IMR-90 (cell line): ENCODE measurements at regions not wholly inside any gene's neighbourhood (a gene's known extent, or its start where the extent isn't known, plus 50 kb on each side); places are given as distances from the start of the nearest gene placed in this dataset.

Experiments used
- ATAC-seq: fragments of 200-7000 bp; cut with Tn5 transposase; 2 replicates; pipeline ENCODE4 v1.9.1; 2020; ENCODE audit warnings: low read depth, mild to moderate bottlenecking, moderate library complexity
- BruUV-seq: library from RNA; stranded (reverse); fragments of 400-500 nt; replicated peaks from 2 replicates; lab custom pipeline; 2021; lab: Mats Ljungman, UMichigan
- CTCF ChIA-PET: fragments of 300-600 bp; formaldehyde crosslinking; extraction: SDS; loops from one replicate; lab custom pipeline; 2021; ENCODE audit warnings: antibody characterized with exemption; lab: Yijun Ruan, JAX
- POLR2A ChIA-PET: fragments of 300-600 bp; sonication (Branson Sonifier 250); formaldehyde crosslinking; loops from one replicate; lab custom pipeline; 2022; ENCODE audit warnings: antibody characterized with exemption; ENCODE audit not compliant: unreplicated experiment; lab: Charles Lee
- DNase-seq: peaks from one replicate; pipeline ENCODE4 v3.0.0; 2013
- H2AFZ ChIP-seq: replicated peaks from 2 replicates; pipeline ENCODE3; 2013; ENCODE audit warnings: low read length, mild to moderate bottlenecking; ENCODE audit not compliant: poor library complexity
- H2AK5ac ChIP-seq: 2 replicates; pipeline ENCODE4 v1.6.1; 2013; ENCODE audit warnings: low read depth, low read length, inconsistent platforms
- H2AK9ac ChIP-seq: replicated peaks from 2 replicates; pipeline ENCODE3; 2013; ENCODE audit warnings: mild to moderate bottlenecking, low read depth, low read length, moderate library complexity; ENCODE audit not compliant: poor library complexity
- H2BK120ac ChIP-seq: 2 replicates; pipeline ENCODE4 v1.6.1; 2013; ENCODE audit warnings: low read depth, low read length, inconsistent platforms
- H2BK15ac ChIP-seq: 3 replicates; pipeline ENCODE4 v1.6.1; 2013; ENCODE audit warnings: low read depth, low read length, inconsistent platforms
- H2BK20ac ChIP-seq: 2 replicates; pipeline ENCODE4 v1.6.1; 2013; ENCODE audit warnings: low read depth, mild to moderate bottlenecking, inconsistent platforms, low read length, moderate library complexity
- H2BK5ac ChIP-seq: 2 replicates; pipeline ENCODE4 v1.6.1; 2013; ENCODE audit warnings: mild to moderate bottlenecking, low read depth, low read length, inconsistent platforms; ENCODE audit not compliant: poor library complexity, severe bottlenecking
- H3K14ac ChIP-seq: replicated peaks from 2 replicates; pipeline ENCODE4 v1.6.1; 2013; ENCODE audit warnings: low read depth, low read length, inconsistent platforms
- H3K18ac ChIP-seq: 2 replicates; pipeline ENCODE4 v1.6.1; 2013; ENCODE audit warnings: low read depth, low read length, control low read depth
- H3K23ac ChIP-seq: 2 replicates; pipeline ENCODE4 v1.6.1; 2013; ENCODE audit warnings: low read depth, low read length, inconsistent platforms
- H3K27ac ChIP-seq: 2 replicates; pipeline ENCODE4 v1.5.1; 2013; ENCODE audit warnings: mild to moderate bottlenecking, control low read depth, low read length; ENCODE audit not compliant: insufficient read depth
- H3K27me3 ChIP-seq: 2 replicates; pipeline ENCODE4 v1.6.1; 2013; ENCODE audit warnings: low read length; ENCODE audit not compliant: control insufficient read depth, insufficient read depth
- H3K36me3 ChIP-seq: 2 replicates; pipeline ENCODE4 v1.6.1; 2013; ENCODE audit warnings: low read length, mixed read lengths; ENCODE audit not compliant: control insufficient read depth, insufficient read depth
- H3K4ac ChIP-seq: 2 replicates; pipeline ENCODE4 v1.6.1; 2013; ENCODE audit warnings: low read depth, low read length, inconsistent platforms
- H3K4me1 ChIP-seq: 2 replicates; pipeline ENCODE4 v1.6.1; 2013; ENCODE audit warnings: low read length, mixed read lengths; ENCODE audit not compliant: control insufficient read depth, insufficient read depth
- H3K4me2 ChIP-seq: 2 replicates; pipeline ENCODE4 v1.6.1; 2013; ENCODE audit warnings: low read depth, mild to moderate bottlenecking, control low read depth, low read length, moderate library complexity
- H3K4me3 ChIP-seq: 2 replicates; pipeline ENCODE4 v1.5.1; 2013; ENCODE audit warnings: low read depth, mild to moderate bottlenecking, control low read depth, low read length, moderate library complexity; ENCODE audit not compliant: insufficient read depth
- H3K56ac ChIP-seq: 2 replicates; pipeline ENCODE4 v1.6.1; 2013; ENCODE audit warnings: low read length, inconsistent platforms; ENCODE audit not compliant: insufficient read depth; ENCODE audit errors: extremely low read depth
- H3K79me1 ChIP-seq, 2 experiments: 2 replicates each; pipeline ENCODE4 v1.6.1; 2013; ENCODE audit warnings: low read length in 2 of 2, inconsistent platforms in 1 of 2, low read depth in 1 of 2
- H3K9ac ChIP-seq: 2 replicates; pipeline ENCODE4 v1.6.1; 2013; ENCODE audit warnings: low read depth, low read length, control low read depth
- H3K9me1 ChIP-seq: 2 replicates; pipeline ENCODE4 v1.6.1; 2013; ENCODE audit warnings: low read length, inconsistent platforms; ENCODE audit not compliant: insufficient read depth
- H3K9me3 ChIP-seq: 2 replicates; pipeline ENCODE4 v1.6.1; 2013; ENCODE audit warnings: low read length; ENCODE audit not compliant: control insufficient read depth, insufficient read depth
- H4K20me1 ChIP-seq: 2 replicates; pipeline ENCODE4 v1.6.1; 2013; ENCODE audit warnings: low read length, inconsistent platforms; ENCODE audit not compliant: insufficient read depth
- H4K5ac ChIP-seq: 2 replicates; pipeline ENCODE4 v1.6.1; 2013; ENCODE audit warnings: mild to moderate bottlenecking, low read depth, low read length, control low read depth
- H4K8ac ChIP-seq, 2 experiments: 2 replicates each; pipeline ENCODE4 v1.6.1; 2013; ENCODE audit warnings: low read depth in 2 of 2, low read length in 2 of 2, control low read depth in 1 of 2, inconsistent platforms in 1 of 2
- H4K91ac ChIP-seq: 2 replicates; pipeline ENCODE4 v1.6.1; 2013; ENCODE audit warnings: low read depth, low read length, inconsistent platforms; ENCODE audit not compliant: insufficient read depth
- BHLHE40 ChIP-seq: fragments of 150-350 bp; IDR thresholded peaks from 2 replicates; pipeline ENCODE4 v1.6.1; 2016; ENCODE audit warnings: mild to moderate bottlenecking, low read depth, low read length
- CHD1 ChIP-seq: IDR thresholded peaks from 2 replicates; pipeline ENCODE4 v1.6.1; 2012; ENCODE audit warnings: low read depth, low read length, improper control_type of control experiment
- CTCF ChIP-seq: conservative IDR thresholded peaks from 2 replicates; pipeline ENCODE4 v1.5.1; 2012; ENCODE audit warnings: mild to moderate bottlenecking, low read depth, low read length, improper control_type of control experiment
- ELK1 ChIP-seq: fragments of 150-350 bp; IDR thresholded peaks from 2 replicates; pipeline ENCODE4 v1.6.1; 2016; ENCODE audit warnings: low read depth, mild to moderate bottlenecking, low read length, moderate library complexity, borderline replicate concordance
- MAFK ChIP-seq: IDR thresholded peaks from 2 replicates; pipeline ENCODE4 v1.6.1; 2012; ENCODE audit warnings: low read depth, low read length, improper control_type of control experiment
- MXI1 ChIP-seq: IDR thresholded peaks from 2 replicates; pipeline ENCODE4 v1.6.1; 2012; ENCODE audit warnings: low read depth, mild to moderate bottlenecking, low read length, moderate library complexity, borderline replicate concordance
- POLR2A ChIP-seq: IDR thresholded peaks from 2 replicates; pipeline ENCODE4 v1.6.1; 2012; ENCODE audit warnings: mild to moderate bottlenecking, low read depth, low read length
- WGBS, 2 experiments: methylation state at CpG; one replicate each; pipeline versions ENCODE4 v1.1.5 to v1.1.7; 2013; ENCODE audit warnings: missing lambda C conversion rate in 2 of 2; ENCODE audit not compliant: insufficient read length in 1 of 2; ENCODE audit errors: extremely low coverage in 2 of 2; 5-methylcytosine and 5-hydroxymethylcytosine counted together
- dilution Hi-C: fragments of 300-500 bp; cut with HindIII; formaldehyde crosslinking; loops from one replicate; pipeline ENCODE4 v1.14.3; 2018; ENCODE audit warnings: low sequenced_read_pairs; ENCODE audit not compliant: unreplicated experiment
- in situ Hi-C: fragments of 300-500 bp; cut with MboI; formaldehyde crosslinking; loops from 3 replicates; pipeline ENCODE4 v1.14.3; 2019; ENCODE audit warnings: low sequenced_read_pairs, inconsistent platforms, mixed read lengths
- intact Hi-C: fragments of 100-400 bp; cut with micrococcal nuclease; formaldehyde crosslinking; loops from 2 replicates; pipeline ENCODE4 v1.10.0; 2022

GRCh38 chr7:24456526-24457218 is 116.6 kb upstream of the PALS2 start:
- ChIA-PET CTCF (no interaction called here), POLR2A (no interaction called here)
- no peak overlapping the region for H2BK20ac ChIP-seq
- DNase-seq (no peak), ATAC-seq (no peak)
- no TSS peak for BruUV-seq
- intact Hi-C loops, result no loop called here
- H2BK15ac ChIP-seq, result no peak overlapping the region
- no peaks in the 10 kb centered on the region for H3K9me3 ChIP-seq
- H3K56ac ChIP-seq, result no peak overlapping the region
- H3K18ac ChIP-seq, result no peak overlapping the region
- no peaks in the 10 kb centered on the region for H3K4me1 ChIP-seq
- dilution Hi-C loops, result no loop called here
- no peak overlapping the region for H2BK120ac ChIP-seq
- H3K27ac ChIP-seq, result no peak overlapping the region
- no peaks in the 10 kb centered on the region for H4K20me1 ChIP-seq
- H3K79me1 ChIP-seq, result no peaks in the 10 kb centered on the region
- no peaks in the 10 kb centered on the region for H3K36me3 ChIP-seq
- H4K8ac ChIP-seq, result no peak overlapping the region
- H4K91ac ChIP-seq, result no peak overlapping the region
- no peak overlapping the region for H2AFZ ChIP-seq
- H3K4ac ChIP-seq, result no peak overlapping the region
- H3K4me3 ChIP-seq, result no peak overlapping the region
- 8% methylated on average over 2 of the region's 4 CpGs; no CpG with 5 or more reads in 1 of the 2 experiments for WGBS, 2 experiments
- no peak overlapping the region for H2AK9ac ChIP-seq
- H2AK5ac ChIP-seq, result no peak overlapping the region
- in situ Hi-C loops, result no loop called here
- no peak overlapping the region for H4K5ac ChIP-seq
- H3K27me3 ChIP-seq, result peaks cover 9% of the 10 kb centered on the region
- H3K14ac ChIP-seq, result no peak overlapping the region
- no peak overlapping the region for H3K9ac ChIP-seq
- no peaks in the 10 kb centered on the region for H3K9me1 ChIP-seq
- no peak overlapping the region for H3K23ac ChIP-seq
- TF ChIP-seq ELK1, result no peak
- TF ChIP-seq POLR2A, result no peak
- no peak for TF ChIP-seq MXI1
- TF ChIP-seq BHLHE40, result no peak
- no peak for TF ChIP-seq CTCF
- no peak for TF ChIP-seq CHD1
- no peak for TF ChIP-seq MAFK
- no peak overlapping the region for H3K4me2 ChIP-seq
- H2BK5ac ChIP-seq, result no peak overlapping the region
